H1 (cell line): ENCODE measurements at regions not wholly inside any gene's neighbourhood (a gene's known extent, or its start where the extent isn't known, plus 50 kb on each side); places are given as distances from the start of the nearest gene placed in this dataset.

Source experiments
- CTCF ChIA-PET: fragments of 300-600 bp; sonication (Branson Sonifier 250); formaldehyde crosslinking; loops from one replicate; lab custom pipeline; 2021; ENCODE audit not compliant: partially characterized antibody; lab: Charles Lee
- POLR2A ChIA-PET: fragments of 300-600 bp; sonication (Branson Sonifier 250); formaldehyde crosslinking; loops from one replicate; lab custom pipeline; 2021; ENCODE audit warnings: inconsistent platforms; ENCODE audit not compliant: partially characterized antibody; lab: Charles Lee
- DNase-seq, 2 experiments: peaks; one replicate each; pipeline versions ENCODE4 v3.0.0 to v3.0.0-alpha.2; 2010 to 2022; ENCODE audit warnings: low spot score in 2 of 2, low read depth in 1 of 2, mixed read lengths in 1 of 2
- FAIRE-seq: peaks from 2 replicates; lab custom pipeline; 2011; peaks lifted over from hg19 to GRCh38; lab: Jason Lieb, UNC
- H2AFZ ChIP-seq: 2 replicates; pipeline ENCODE4 v1.8.1; 2012; ENCODE audit warnings: low read length, inconsistent platforms
- H2AK5ac ChIP-seq: 2 replicates; pipeline ENCODE4 v1.6.1; 2013; ENCODE audit warnings: low read depth, low read length
- H2BK120ac ChIP-seq: replicated peaks from 2 replicates; pipeline ENCODE3; 2013; ENCODE audit warnings: low read depth, low read length, inconsistent platforms
- H2BK12ac ChIP-seq: 2 replicates; pipeline ENCODE4 v1.6.1; 2013; ENCODE audit warnings: low read depth, low read length
- H2BK15ac ChIP-seq: 2 replicates; pipeline ENCODE4 v1.6.1; 2013; ENCODE audit warnings: low read length
- H2BK20ac ChIP-seq: 2 replicates; pipeline ENCODE4 v1.6.1; 2013; ENCODE audit warnings: low read length
- H2BK5ac ChIP-seq: 2 replicates; pipeline ENCODE4 v1.6.1; 2013; ENCODE audit warnings: low read depth, low read length
- H3K14ac ChIP-seq: 2 replicates; pipeline ENCODE4 v1.6.1; 2013; ENCODE audit warnings: inconsistent platforms; ENCODE audit not compliant: insufficient read length
- H3K18ac ChIP-seq: 2 replicates; pipeline ENCODE4 v1.6.1; 2013; ENCODE audit warnings: low read length; ENCODE audit errors: extremely low read depth
- H3K23ac ChIP-seq: 2 replicates; pipeline ENCODE4 v1.6.1; 2013; ENCODE audit warnings: inconsistent platforms; ENCODE audit not compliant: insufficient read length
- H3K23me2 ChIP-seq: 2 replicates; pipeline ENCODE4 v1.6.1; 2013; ENCODE audit warnings: low read depth, low read length
- H3K27ac ChIP-seq: 2 replicates; pipeline ENCODE4 v1.6.1; 2011; ENCODE audit warnings: low read depth, low read length, inconsistent platforms
- H3K27me3 ChIP-seq, 4 experiments: replicated peaks in 1 of 4; 1 replicate in 1 of 4; 2 replicates in 3 of 4; pipeline versions ENCODE4 v1.6.1 to v1.8.1; 2011 to 2013; ENCODE audit warnings: low read length in 3 of 4, mild to moderate bottlenecking in 3 of 4, inconsistent platforms in 2 of 4, mixed read lengths in 2 of 4, moderate library complexity in 1 of 4; ENCODE audit not compliant: control insufficient read depth in 3 of 4, insufficient read depth in 3 of 4; ENCODE audit errors: extremely low read depth in 1 of 4
- H3K36me3 ChIP-seq, 4 experiments: 2 replicates each; pipeline versions ENCODE4 v1.6.1 to v1.8.1; 2011 to 2013; ENCODE audit warnings: mild to moderate bottlenecking in 4 of 4, low read length in 3 of 4, moderate library complexity in 2 of 4, control low read depth in 1 of 4, inconsistent platforms in 1 of 4; ENCODE audit not compliant: insufficient read depth in 4 of 4, control insufficient read depth in 2 of 4
- H3K4ac ChIP-seq: replicated peaks from 2 replicates; pipeline ENCODE3; 2013; ENCODE audit warnings: low read length, low read depth, mixed read lengths, inconsistent platforms; ENCODE audit not compliant: insufficient read length
- H3K4me1 ChIP-seq, 4 experiments: replicated peaks in 1 of 4; 1 replicate in 1 of 4; 2 replicates in 3 of 4; pipeline versions ENCODE4 v1.6.1 to v1.8.1; 2011 to 2013; ENCODE audit warnings: low read length in 3 of 4, inconsistent platforms in 2 of 4, mixed read lengths in 1 of 4; ENCODE audit not compliant: insufficient read depth in 4 of 4, control insufficient read depth in 3 of 4
- H3K4me2 ChIP-seq, 2 experiments: 2 replicates each; pipeline versions ENCODE4 v1.6.1 to v1.8.1; 2011 to 2013; ENCODE audit warnings: low read depth in 2 of 2, low read length in 2 of 2, control low read depth in 1 of 2, inconsistent platforms in 1 of 2, mild to moderate bottlenecking in 1 of 2; ENCODE audit not compliant: insufficient read depth in 1 of 2
- H3K4me3 ChIP-seq, 4 experiments: fragments of 200-600, 300-600 bp in 1 of 4; sonication (generic), shearing (Covaris generic), sonication (Bioruptor Twin) in 1 of 4; 2 replicates each; pipeline versions ENCODE4 v1.5.1 to v1.8.1; 2011 to 2016; ENCODE audit warnings: low read length in 4 of 4, low read depth in 3 of 4, control low read depth in 2 of 4, inconsistent platforms in 2 of 4, mild to moderate bottlenecking in 2 of 4, mixed read lengths in 1 of 4, moderate library complexity in 1 of 4; ENCODE audit not compliant: insufficient read depth in 2 of 4; ENCODE audit errors: extremely low read depth in 1 of 4
- H3K56ac ChIP-seq: replicated peaks from 2 replicates; pipeline ENCODE3; 2013; ENCODE audit warnings: low read depth, mild to moderate bottlenecking, mixed read lengths, low read length, inconsistent platforms; ENCODE audit not compliant: insufficient read length
- H3K79me1 ChIP-seq: 2 replicates; pipeline ENCODE4 v1.6.1; 2013; ENCODE audit warnings: low read depth, low read length, control low read depth
- H3K79me2 ChIP-seq, 2 experiments: 2 replicates each; pipeline versions ENCODE4 v1.6.1 to v1.8.1; 2012 to 2013; ENCODE audit warnings: low read length in 2 of 2, mild to moderate bottlenecking in 2 of 2, inconsistent platforms in 1 of 2; ENCODE audit not compliant: insufficient read depth in 2 of 2, control insufficient read depth in 1 of 2
- H3K9ac ChIP-seq, 4 experiments: replicated peaks in 1 of 4; 1 replicate in 1 of 4; 2 replicates in 3 of 4; pipeline versions ENCODE4 v1.6.1 to v1.8.1; 2011 to 2013; ENCODE audit warnings: low read depth in 3 of 4, low read length in 3 of 4, control low read depth in 2 of 4, mild to moderate bottlenecking in 2 of 4, moderate library complexity in 2 of 4, inconsistent platforms in 1 of 4; ENCODE audit errors: extremely low read depth in 1 of 4
- H3K9me3 ChIP-seq, 2 experiments: 2 replicates each; pipeline versions ENCODE4 v1.6.1 to v1.8.1; 2012 to 2013; ENCODE audit warnings: mild to moderate bottlenecking in 2 of 2, moderate library complexity in 2 of 2, control low read depth in 1 of 2, inconsistent platforms in 1 of 2, low read depth in 1 of 2, low read length in 1 of 2, mixed read lengths in 1 of 2; ENCODE audit not compliant: insufficient read depth in 2 of 2
- H4K20me1 ChIP-seq, 2 experiments: replicated peaks in 1 of 2; 2 replicates each; pipeline versions ENCODE3 to v1.8.1; 2011 to 2013; ENCODE audit warnings: inconsistent platforms in 2 of 2, low read length in 2 of 2, mild to moderate bottlenecking in 1 of 2; ENCODE audit not compliant: insufficient read depth in 2 of 2, control insufficient read depth in 1 of 2
- H4K5ac ChIP-seq: 2 replicates; pipeline ENCODE4 v1.6.1; 2013; ENCODE audit warnings: low read length, low read depth, mixed read lengths, inconsistent platforms; ENCODE audit not compliant: insufficient read length
- H4K8ac ChIP-seq: 2 replicates; pipeline ENCODE4 v1.8.0; 2013; ENCODE audit warnings: mild to moderate bottlenecking, moderate library complexity, low read length, inconsistent platforms; ENCODE audit not compliant: insufficient read depth; ENCODE audit errors: extremely low read depth
- H4K91ac ChIP-seq: replicated peaks from 2 replicates; pipeline ENCODE3; 2013; ENCODE audit warnings: low read length, mixed read lengths, inconsistent platforms; ENCODE audit not compliant: insufficient read length
- ASH2L ChIP-seq: fragments of 200-600, 300-600 bp; sonication (generic); IDR thresholded peaks from one replicate; pipeline ENCODE4 v1.7.1; 2017; ENCODE audit warnings: low read length
- BACH1 ChIP-seq: IDR thresholded peaks from 2 replicates; pipeline ENCODE4 v1.6.1; 2012; ENCODE audit warnings: low read length, improper control_type of control experiment
- CBX8 ChIP-seq: fragments of 300-800, 300-1000 bp; sonication (generic); IDR thresholded peaks from 2 replicates; pipeline ENCODE4 v1.7.1; 2016; ENCODE audit warnings: low read depth, low read length, borderline replicate concordance
- CEBPB ChIP-seq: IDR thresholded peaks from 2 replicates; pipeline ENCODE4 v1.6.1; 2012; ENCODE audit warnings: low read depth, low read length
- CTCF ChIP-seq, 3 experiments: IDR thresholded peaks; 1 replicate in 2 of 3; 2 replicates in 1 of 3; pipeline versions ENCODE4 v1.5.1 to v1.6.1; 2011; ENCODE audit warnings: low read length in 3 of 3, mild to moderate bottlenecking in 3 of 3, inconsistent platforms in 2 of 3, low read depth in 1 of 3, moderate library complexity in 1 of 3; ENCODE audit not compliant: insufficient read depth in 1 of 3; ENCODE audit errors: control extremely low read depth in 1 of 3
- GABPA ChIP-seq: IDR thresholded peaks from 2 replicates; pipeline ENCODE4 v1.6.1; 2011; ENCODE audit warnings: mild to moderate bottlenecking, low read length, moderate library complexity, borderline replicate concordance; ENCODE audit not compliant: insufficient read depth
- JUN ChIP-seq: IDR thresholded peaks from 2 replicates; pipeline ENCODE4 v1.6.1; 2011; ENCODE audit warnings: low read depth, mild to moderate bottlenecking, improper control_type of control experiment, low read length
- NANOG ChIP-seq: IDR thresholded peaks from 2 replicates; pipeline ENCODE4 v1.6.1; 2011; ENCODE audit warnings: low read length, low read depth, mild to moderate bottlenecking, inconsistent platforms; ENCODE audit not compliant: insufficient read depth, poor library complexity, severe bottlenecking
- SRF ChIP-seq: IDR thresholded peaks from 2 replicates; pipeline ENCODE4 v1.6.1; 2011; ENCODE audit warnings: mild to moderate bottlenecking, low read depth, low read length, moderate library complexity
- SUZ12 ChIP-seq: fragments of 200-600 bp; sonication (generic); IDR thresholded peaks from 2 replicates; pipeline ENCODE4 v1.6.1; 2012; ENCODE audit warnings: mild to moderate bottlenecking, inconsistent platforms, low read length, moderate library complexity, mixed read lengths
- TAF1 ChIP-seq: IDR thresholded peaks from 2 replicates; pipeline ENCODE4 v1.6.1; 2011; ENCODE audit warnings: mild to moderate bottlenecking, low read depth, low read length
- YY1 ChIP-seq: IDR thresholded peaks from 2 replicates; pipeline ENCODE4 v1.6.1; 2011; ENCODE audit warnings: low read depth, mild to moderate bottlenecking, low read length
- WGBS, 2 experiments: shearing (Covaris generic) in 1 of 2; methylation state at CpG; one replicate each; pipeline versions ENCODE4 v1.1.6 to v1.1.7; 2013 to 2015; ENCODE audit warnings: low lambda C conversion rate in 2 of 2, mixed read lengths in 2 of 2, inconsistent platforms in 1 of 2, low coverage in 1 of 2, missing lambda C conversion rate in 1 of 2; ENCODE audit not compliant: insufficient replicate concordance in 2 of 2, insufficient coverage in 1 of 2, insufficient read length in 1 of 2; ENCODE audit errors: extremely low coverage in 1 of 2, missing lambda C conversion rate in 1 of 2; 5-methylcytosine and 5-hydroxymethylcytosine counted together

GRCh38 chr2:118340103-118340502 lies 251.8 kb downstream of the INSIG2 start:
- Histone ChIP-seq H3K4me1 (peaks cover 0 to 10% (median 2%) of the 10 kb centered on the region in 4 experiments; a peak in 3 of 7 replicates), H3K14ac (no peak overlapping the region), H3K79me2 (no peaks in the 10 kb centered on the region), H3K79me1 (no peaks in the 10 kb centered on the region), H2BK5ac (no peak overlapping the region; the same call in 1 of the 2 replicates), H3K23me2 (no peaks in the 10 kb centered on the region), H3K4me3 (no peak overlapping the region), H2AFZ (peak overlapping the region; percentile 1; the same call in 1 of the 2 replicates), H3K9ac (no peak overlapping the region), H4K91ac (peak overlapping the region; percentile 37), H3K4me2 (peak overlapping the region in 1 of 2 experiments; percentile 7; a peak in 1 of 4 replicates), H3K4ac (no peak overlapping the region), H2BK12ac (no peak overlapping the region), H2BK15ac (0 out of 2 replicates have a peak overlapping the region, but pooled peaks have one; percentile 92), H2AK5ac (no peak overlapping the region), H3K9me3 (no peaks in the 10 kb centered on the region), H3K56ac (no peak overlapping the region), H3K27me3 (no peaks in the 10 kb centered on the region), H4K20me1 (no peaks in the 10 kb centered on the region), H3K27ac (no peak overlapping the region), H4K5ac (no peak overlapping the region), H2BK120ac (no peak overlapping the region), H3K36me3 (no peaks in the 10 kb centered on the region), H3K23ac (no peak overlapping the region), H3K18ac (peak overlapping the region; percentile 57; the same call in 1 of the 2 replicates), H2BK20ac (no peak overlapping the region), H4K8ac (no peak overlapping the region)
- 64% methylated on average over 5 of the region's 5 CpGs; no CpG with 5 or more reads in 1 of the 2 experiments for WGBS, 2 experiments
- ChIA-PET CTCF (no interaction called here), POLR2A (interaction anchor here (0.8 to 1.6 kb wide), 3 partner anchors 10 to 26 kb away, joined by 3 to 5 read pairs (median 3); no protein-coding TSS in a partner anchor)
- peak in 1 of 2 experiments; percentile 44 for DNase-seq
- FAIRE-seq: no peak
- no peak for TF ChIP-seq SUZ12
- no peak for TF ChIP-seq ASH2L
- TF ChIP-seq SRF: no peak
- TF ChIP-seq BACH1: no peak
- TF ChIP-seq CTCF (IDR thresholded peaks at IDR 0.05; ENCODE audit: control extremely low read depth in 1 of 3, insufficient read depth in 1 of 3, low read depth in 1 of 3, low read length in 3 of 3): no peak
- no peak for TF ChIP-seq CEBPB
- no peak for TF ChIP-seq YY1
- TF ChIP-seq CBX8: no peak
- no peak for TF ChIP-seq JUN
- no peak for TF ChIP-seq TAF1
- no peak for TF ChIP-seq GABPA
- no peak for TF ChIP-seq NANOG
